Karpas-422 (cell line): ENCODE measurements at regions not wholly inside any gene's neighbourhood (a gene's known extent, or its start where the extent isn't known, plus 50 kb on each side); places are given as distances from the start of the nearest gene placed in this dataset.

Source experiments
- DNase-seq: peaks from one replicate; pipeline ENCODE4 v3.0.0-alpha.2; 2015
- H2AFZ ChIP-seq: fragments of 200-600 bp; sonication (generic); 2 replicates; pipeline ENCODE4 v1.6.1; 2014; ENCODE audit warnings: antibody characterized with exemption, low read length, mixed read lengths
- H3K27ac ChIP-seq: fragments of 200-600 bp; sonication (generic); 2 replicates; pipeline ENCODE4 v1.5.1; 2014; ENCODE audit warnings: mild to moderate bottlenecking, low read length, moderate library complexity
- H3K27me3 ChIP-seq: fragments of 200-600 bp; sonication (generic); 2 replicates; pipeline ENCODE4 v1.6.1; 2014; ENCODE audit warnings: low read length, mixed read lengths
- H3K36me3 ChIP-seq: fragments of 200-600 bp; sonication (generic); 2 replicates; pipeline ENCODE4 v1.6.1; 2014; ENCODE audit warnings: low read length, mixed read lengths; ENCODE audit not compliant: insufficient read depth
- H3K4me1 ChIP-seq: fragments of 200-600 bp; sonication (generic); 2 replicates; pipeline ENCODE4 v1.6.1; 2014; ENCODE audit warnings: mild to moderate bottlenecking, low read length, mixed read lengths
- H3K4me2 ChIP-seq: fragments of 200-600 bp; sonication (generic); 2 replicates; pipeline ENCODE4 v1.6.1; 2014; ENCODE audit warnings: low read length, low read depth, mild to moderate bottlenecking; ENCODE audit not compliant: poor library complexity, severe bottlenecking
- H3K4me3 ChIP-seq: fragments of 200-600 bp; sonication (generic); 2 replicates; pipeline ENCODE4 v1.5.1; 2014; ENCODE audit warnings: mild to moderate bottlenecking, antibody characterized with exemption, low read length, mixed read lengths
- H3K79me2 ChIP-seq: fragments of 200-600 bp; sonication (generic); 2 replicates; pipeline ENCODE4 v1.6.1; 2014; ENCODE audit warnings: mild to moderate bottlenecking, low read length, mixed read lengths
- H3K9ac ChIP-seq: fragments of 200-600 bp; sonication (generic); 2 replicates; pipeline ENCODE4 v1.6.0; 2014; ENCODE audit warnings: low read length
- H3K9me2 ChIP-seq: fragments of 200-600 bp; sonication (generic), shearing (Covaris generic); replicated peaks from 2 replicates; pipeline ENCODE4 v1.6.0; 2014; ENCODE audit warnings: mild to moderate bottlenecking, low read length, moderate library complexity; ENCODE audit not compliant: insufficient read depth
- H3K9me3 ChIP-seq: fragments of 300-700, 200-600 bp; sonication (generic); 2 replicates; pipeline ENCODE4 v1.6.1; 2014; ENCODE audit warnings: low read length, mixed read lengths
- H4K20me1 ChIP-seq: fragments of 200-600 bp; sonication (generic); 2 replicates; pipeline ENCODE4 v1.6.1; 2014; ENCODE audit warnings: mild to moderate bottlenecking, antibody characterized with exemption, low read length, low read depth; ENCODE audit not compliant: insufficient read depth

GRCh38 chr2:139967665-139968064 is 1187.5 kb upstream of the NXPH2 start:
- Histone ChIP-seq H3K36me3 (no peaks in the 10 kb centered on the region), H3K9ac (no peak overlapping the region), H3K4me3 (no peak overlapping the region), H3K4me2 (no peak overlapping the region), H3K4me1 (no peaks in the 10 kb centered on the region), H3K79me2 (no peaks in the 10 kb centered on the region), H3K27me3 (no peaks in the 10 kb centered on the region), H4K20me1 (no peaks in the 10 kb centered on the region), H2AFZ (no peak overlapping the region), H3K9me2 (no peaks in the 10 kb centered on the region), H3K9me3 (peaks cover 43% of the 10 kb centered on the region), H3K27ac (no peak overlapping the region)
- no peak for DNase-seq

GRCh38 chr2:139964721-139965440 is 1184.7 kb upstream of the NXPH2 start:
- Histone ChIP-seq H3K27me3 (no peaks in the 10 kb centered on the region), H3K27ac (no peak overlapping the region), H3K4me2 (no peak overlapping the region), H4K20me1 (no peaks in the 10 kb centered on the region), H2AFZ (no peak overlapping the region), H3K9me3 (peaks cover 24% of the 10 kb centered on the region), H3K4me3 (no peak overlapping the region), H3K36me3 (no peaks in the 10 kb centered on the region), H3K4me1 (no peaks in the 10 kb centered on the region), H3K79me2 (no peaks in the 10 kb centered on the region), H3K9me2 (no peaks in the 10 kb centered on the region), H3K9ac (no peak overlapping the region)
- DNase-seq: no peak

DNA sequence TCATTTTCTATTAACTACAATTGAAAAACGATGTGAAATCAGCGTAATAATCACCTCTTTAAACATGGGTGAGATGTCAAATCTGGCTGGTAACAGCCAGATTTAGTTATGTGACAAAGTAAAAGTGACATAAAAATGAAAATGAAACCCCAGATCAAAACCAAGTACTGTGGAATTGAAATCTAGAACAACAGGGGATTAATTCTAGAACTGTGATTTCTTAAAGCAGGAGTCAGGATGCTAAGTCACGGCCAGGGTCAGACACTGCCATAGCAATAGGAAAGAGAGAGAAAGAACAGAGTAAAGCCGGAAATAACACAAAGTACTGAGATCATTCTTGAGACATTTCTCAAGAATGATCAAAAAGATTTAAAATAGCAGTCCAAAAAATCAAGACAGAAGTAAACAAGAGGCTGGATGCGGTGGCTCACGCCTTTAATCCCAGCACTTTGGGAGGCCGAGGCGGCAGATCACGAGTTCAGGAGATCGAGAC is 1183.7 kb upstream of the NXPH2 start:
- Histone ChIP-seq H3K9ac (no peak overlapping the region), H3K9me2 (no peaks in the 10 kb centered on the region), H2AFZ (no peak overlapping the region), H3K79me2 (no peaks in the 10 kb centered on the region), H3K4me3 (no peak overlapping the region), H3K9me3 (peaks cover 15% of the 10 kb centered on the region; the same call in 1 of the 2 replicates), H3K27me3 (no peaks in the 10 kb centered on the region), H3K27ac (no peak overlapping the region), H4K20me1 (no peaks in the 10 kb centered on the region), H3K4me2 (no peak overlapping the region), H3K4me1 (no peaks in the 10 kb centered on the region), H3K36me3 (no peaks in the 10 kb centered on the region)
- no peak for DNase-seq

- no peaks in the 10 kb centered on the region for H3K27me3 ChIP-seq
- no peaks in the 10 kb centered on the region for H3K9me2 ChIP-seq
- DNase-seq: no peak
- no peak overlapping the region for H3K4me3 ChIP-seq
- no peaks in the 10 kb centered on the region for H3K4me1 ChIP-seq
- H3K4me2 ChIP-seq: no peak overlapping the region
- no peak overlapping the region for H2AFZ ChIP-seq
- H3K79me2 ChIP-seq: no peaks in the 10 kb centered on the region
- no peaks in the 10 kb centered on the region for H3K36me3 ChIP-seq
- H4K20me1 ChIP-seq: no peaks in the 10 kb centered on the region
- no peak overlapping the region for H3K9ac ChIP-seq
- H3K9me3 ChIP-seq: peaks cover 34% of the 10 kb centered on the region
- H3K27ac ChIP-seq: no peak overlapping the region
Observed at GRCh38 chr2:139949242-139949972, 1169.2 kb upstream of the NXPH2 start.

- Histone ChIP-seq H3K36me3 (no peaks in the 10 kb centered on the region), H3K79me2 (no peaks in the 10 kb centered on the region), H3K4me2 (no peak overlapping the region)
Observed at GRCh38 chr2:139946690-139947089, 1166.5 kb upstream of the NXPH2 start.

GRCh38 chr2:139940686-139941085 is 1160.5 kb upstream of the NXPH2 start:
- Histone ChIP-seq H3K9me3 (peaks cover 38% of the 10 kb centered on the region), H2AFZ (no peak overlapping the region), H3K27ac (no peak overlapping the region), H3K36me3 (no peaks in the 10 kb centered on the region), H3K9ac (no peak overlapping the region), H3K4me2 (no peak overlapping the region), H3K4me1 (no peaks in the 10 kb centered on the region), H3K27me3 (no peaks in the 10 kb centered on the region), H3K4me3 (no peak overlapping the region), H3K79me2 (no peaks in the 10 kb centered on the region), H3K9me2 (no peaks in the 10 kb centered on the region), H4K20me1 (no peaks in the 10 kb centered on the region)
- DNase-seq: no peak

More at GRCh38 chr2:139946690-139947089, 1166.5 kb upstream of the NXPH2 start:
- Histone ChIP-seq H3K9me2 (no peaks in the 10 kb centered on the region), H3K4me1 (no peaks in the 10 kb centered on the region), H2AFZ (no peak overlapping the region), H3K4me3 (no peak overlapping the region), H3K9me3 (peaks cover 37% of the 10 kb centered on the region), H3K27ac (no peak overlapping the region), H4K20me1 (no peaks in the 10 kb centered on the region), H3K9ac (no peak overlapping the region), H3K27me3 (no peaks in the 10 kb centered on the region)
- no peak for DNase-seq

- DNase-seq: no peak
- H3K27me3 ChIP-seq: no peaks in the 10 kb centered on the region
- no peak overlapping the region for H3K27ac ChIP-seq
- no peaks in the 10 kb centered on the region for H3K4me1 ChIP-seq
- H3K36me3 ChIP-seq: no peaks in the 10 kb centered on the region
- H3K79me2 ChIP-seq: no peaks in the 10 kb centered on the region
- H3K9me3 ChIP-seq: peaks cover 15% of the 10 kb centered on the region
- H3K9ac ChIP-seq: no peak overlapping the region
- no peaks in the 10 kb centered on the region for H4K20me1 ChIP-seq
- H3K4me3 ChIP-seq: no peak overlapping the region
- no peak overlapping the region for H2AFZ ChIP-seq
- no peak overlapping the region for H3K4me2 ChIP-seq
- no peaks in the 10 kb centered on the region; the same call in 1 of the 2 replicates for H3K9me2 ChIP-seq
Observed at GRCh38 chr2:139925903-139926302, 1145.7 kb upstream of the NXPH2 start.

DNA sequence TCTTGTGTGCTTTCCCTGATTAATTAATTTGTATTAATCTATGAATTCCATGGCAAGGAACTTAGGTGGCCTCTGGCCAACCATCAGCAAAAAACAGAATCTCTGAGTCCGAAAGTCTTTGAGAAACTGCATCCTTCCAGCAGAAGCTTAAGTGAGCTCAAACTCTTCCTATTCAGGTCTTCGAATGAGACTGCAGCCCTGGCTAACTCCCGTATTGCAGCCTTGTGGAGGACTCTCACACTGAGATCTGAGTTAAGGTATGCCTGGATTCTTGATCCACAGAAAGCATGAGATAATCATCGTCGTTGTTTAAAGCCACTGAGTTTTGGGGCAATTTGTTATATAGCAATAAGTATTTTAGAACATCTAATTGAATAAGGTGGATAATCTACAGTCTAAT is 1143.9 kb upstream of the NXPH2 start:
- H3K9me2 ChIP-seq: no peaks in the 10 kb centered on the region; the same call in 1 of the 2 replicates
- no peaks in the 10 kb centered on the region for H3K4me1 ChIP-seq
- no peaks in the 10 kb centered on the region for H3K79me2 ChIP-seq
- H2AFZ ChIP-seq: no peak overlapping the region
- H3K4me2 ChIP-seq: no peak overlapping the region
- no peaks in the 10 kb centered on the region for H3K36me3 ChIP-seq
- peaks cover 19% of the 10 kb centered on the region for H3K9me3 ChIP-seq
- DNase-seq: no peak
- no peaks in the 10 kb centered on the region for H3K27me3 ChIP-seq
- H3K9ac ChIP-seq: no peak overlapping the region
- no peak overlapping the region for H3K4me3 ChIP-seq
- no peaks in the 10 kb centered on the region for H4K20me1 ChIP-seq
- H3K27ac ChIP-seq: no peak overlapping the region
